ENCODE measurements at regions not wholly inside any gene's neighbourhood (a gene's known extent, or its start where the extent isn't known, plus 50 kb on each side); places are given as distances from the start of the nearest gene placed in this dataset.

DNA sequence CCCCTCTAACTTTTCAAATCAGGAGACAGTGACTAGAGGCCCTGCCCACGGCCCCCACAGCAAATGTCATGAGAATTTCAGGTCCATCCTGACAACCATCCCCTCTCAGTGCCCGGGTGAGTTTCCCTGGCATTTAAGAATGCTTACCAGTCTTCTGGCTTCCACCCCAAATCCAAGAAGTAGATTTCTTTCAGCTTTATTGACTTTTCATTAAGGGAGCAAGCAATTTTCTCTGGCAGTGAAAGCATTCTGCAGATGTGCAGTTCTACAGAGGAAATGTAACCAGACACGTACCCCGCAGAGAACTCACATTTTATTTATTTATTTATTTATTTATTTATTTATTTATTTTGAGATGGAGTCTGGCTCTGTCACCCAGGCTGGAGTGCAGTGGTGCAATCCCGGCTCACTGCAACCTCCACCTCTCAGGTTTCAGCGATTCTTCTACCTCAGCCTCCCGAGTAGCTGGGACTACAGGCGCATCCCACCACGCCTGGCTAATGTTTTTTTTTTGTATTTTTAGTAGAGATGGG, 120.9 kb upstream of the KCTD7 start:
- TF ChIP-seq, protein P1, sequence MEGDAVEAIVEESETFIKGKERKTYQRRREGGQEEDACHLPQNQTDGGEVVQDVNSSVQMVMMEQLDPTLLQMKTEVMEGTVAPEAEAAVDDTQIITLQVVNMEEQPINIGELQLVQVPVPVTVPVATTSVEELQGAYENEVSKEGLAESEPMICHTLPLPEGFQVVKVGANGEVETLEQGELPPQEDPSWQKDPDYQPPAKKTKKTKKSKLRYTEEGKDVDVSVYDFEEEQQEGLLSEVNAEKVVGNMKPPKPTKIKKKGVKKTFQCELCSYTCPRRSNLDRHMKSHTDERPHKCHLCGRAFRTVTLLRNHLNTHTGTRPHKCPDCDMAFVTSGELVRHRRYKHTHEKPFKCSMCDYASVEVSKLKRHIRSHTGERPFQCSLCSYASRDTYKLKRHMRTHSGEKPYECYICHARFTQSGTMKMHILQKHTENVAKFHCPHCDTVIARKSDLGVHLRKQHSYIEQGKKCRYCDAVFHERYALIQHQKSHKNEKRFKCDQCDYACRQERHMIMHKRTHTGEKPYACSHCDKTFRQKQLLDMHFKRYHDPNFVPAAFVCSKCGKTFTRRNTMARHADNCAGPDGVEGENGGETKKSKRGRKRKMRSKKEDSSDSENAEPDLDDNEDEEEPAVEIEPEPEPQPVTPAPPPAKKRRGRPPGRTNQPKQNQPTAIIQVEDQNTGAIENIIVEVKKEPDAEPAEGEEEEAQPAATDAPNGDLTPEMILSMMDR (conservative IDR thresholded peaks at IDR 0.05; ENCODE audit: low read depth, low read length), result no peak
- no peak for TF ChIP-seq POLR2A (IDR thresholded peaks at IDR 0.05; ENCODE audit: low read depth, low read length)
- no peak for TF ChIP-seq MAFK (IDR thresholded peaks at IDR 0.05; ENCODE audit: low read depth, low read length)
- no peak for TF ChIP-seq BHLHE40 (IDR thresholded peaks at IDR 0.05; ENCODE audit: low read depth, low read length)
- TF ChIP-seq MXI1 (IDR thresholded peaks at IDR 0.05; ENCODE audit: borderline replicate concordance, low read depth, low read length), result no peak
- TF ChIP-seq SMC3 (IDR thresholded peaks at IDR 0.05; ENCODE audit: low read depth, low read length), result no peak
- TF ChIP-seq CHD1 (IDR thresholded peaks at IDR 0.05; ENCODE audit: low read depth, low read length), result no peak
- no peak for TF ChIP-seq RAD21 (IDR thresholded peaks at IDR 0.05; ENCODE audit: low read length)
- no peak for TF ChIP-seq RCOR1 (IDR thresholded peaks at IDR 0.05; ENCODE audit: insufficient replicate concordance, low read length)
